NCI-H1048 (cell line): ENCODE measurements at regions not wholly inside any gene's neighbourhood (a gene's known extent, or its start where the extent isn't known, plus 50 kb on each side); places are given as distances from the start of the nearest gene placed in this dataset.
"Not testable (repeated sequence)": the region's sequence is repeated elsewhere in the genome, so short reads cannot be mapped to it uniquely, and the experiment has no call there.

Experiments
- DNase-seq: peaks from one replicate; lab custom pipeline; 2025; lab: John Stamatoyannopoulos, UW

DNA sequence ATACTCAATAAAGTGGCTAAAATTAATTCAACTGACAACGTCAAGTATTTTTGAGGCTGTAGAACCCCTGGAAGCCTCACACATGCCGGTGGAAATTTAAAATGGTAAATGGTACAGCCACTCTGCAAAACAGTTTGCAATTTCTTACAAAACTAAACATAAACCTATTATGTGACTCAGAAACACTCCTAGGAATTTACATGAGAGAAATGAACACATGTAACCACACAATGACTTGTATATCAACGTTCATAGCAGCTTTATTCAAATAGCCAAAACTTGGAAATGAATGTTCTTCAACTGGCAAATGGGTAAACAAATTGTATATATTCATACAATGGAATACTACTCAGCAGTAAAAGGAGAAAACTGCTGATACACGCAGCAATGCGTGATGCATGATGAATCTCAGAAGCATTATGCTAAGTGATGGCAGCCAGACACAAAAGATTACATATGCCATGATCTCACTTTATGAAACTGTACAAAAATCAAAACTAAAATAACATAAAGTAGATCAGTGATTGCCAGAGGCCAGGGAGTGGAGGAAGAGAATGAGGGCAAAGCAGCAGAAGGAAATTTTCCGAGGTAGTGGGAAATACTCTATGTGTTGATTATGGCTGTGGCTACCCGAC, 112.5 kb downstream of the FAM50B start:
- no peak for DNase-seq

DNA sequence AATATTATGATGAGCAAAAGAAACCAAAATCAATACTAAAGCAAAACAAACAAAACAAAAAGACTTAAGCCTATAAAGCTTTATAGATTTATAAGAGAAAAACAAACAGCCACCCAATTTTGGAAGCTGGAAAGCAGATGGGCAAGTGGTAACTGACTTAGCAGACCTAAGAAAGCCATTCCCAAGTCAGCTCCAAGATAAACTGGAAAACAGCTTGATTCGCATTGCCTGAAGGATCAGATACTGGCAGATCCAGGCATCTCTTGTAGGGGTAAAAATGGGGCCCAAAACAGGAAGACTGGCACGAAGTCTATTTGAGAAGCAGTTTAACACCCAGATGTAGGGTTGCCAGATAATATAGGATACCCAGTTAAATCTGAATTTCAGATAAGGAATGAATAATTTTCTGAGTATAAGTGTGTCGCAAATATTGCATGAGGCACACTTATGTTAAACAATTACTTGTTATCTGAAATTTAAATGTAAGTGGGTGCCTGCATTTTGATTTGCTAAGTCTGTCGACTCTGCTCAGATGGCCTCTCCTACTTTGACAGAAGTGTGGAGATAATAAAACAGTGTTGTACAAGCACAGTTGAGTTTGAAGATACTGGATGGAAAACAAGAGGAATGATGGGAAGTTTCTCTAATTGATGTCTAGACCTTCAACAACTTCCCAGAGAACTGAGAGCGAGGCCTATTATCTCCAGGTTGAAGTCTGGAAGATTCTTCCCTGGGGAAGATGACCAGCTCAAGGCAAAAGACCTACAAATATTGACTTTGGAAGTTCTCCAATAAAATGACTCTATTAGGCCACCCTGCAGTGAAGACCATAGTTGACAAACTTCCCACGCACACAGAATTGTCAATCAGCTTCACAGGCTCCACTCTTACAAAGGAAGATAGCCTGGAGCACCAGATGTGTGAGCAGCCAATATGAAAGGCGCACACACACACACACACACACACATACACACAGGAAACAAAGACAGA, 113.4 kb downstream of the FAM50B start:
- DNase-seq = no peak

DNA sequence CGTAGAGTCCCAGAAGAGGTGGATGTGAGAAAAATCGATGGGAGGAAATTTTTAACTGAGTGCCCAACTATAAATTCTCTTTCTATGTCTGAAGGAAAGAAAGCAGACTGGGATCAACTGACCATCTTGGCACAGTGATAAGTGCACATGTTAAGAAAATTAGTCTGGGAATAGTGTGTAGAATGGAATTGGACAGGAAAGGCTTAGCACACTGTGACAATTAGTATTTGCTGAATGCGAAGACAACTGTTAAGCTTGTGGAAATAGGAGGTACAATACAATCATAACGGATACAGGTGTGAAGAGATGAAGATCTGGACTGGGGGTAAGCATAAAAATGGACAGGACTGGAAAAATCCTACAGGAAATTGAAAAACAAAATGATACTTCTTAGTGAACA, 114.3 kb downstream of the FAM50B start:
- DNase-seq = no peak

DNA sequence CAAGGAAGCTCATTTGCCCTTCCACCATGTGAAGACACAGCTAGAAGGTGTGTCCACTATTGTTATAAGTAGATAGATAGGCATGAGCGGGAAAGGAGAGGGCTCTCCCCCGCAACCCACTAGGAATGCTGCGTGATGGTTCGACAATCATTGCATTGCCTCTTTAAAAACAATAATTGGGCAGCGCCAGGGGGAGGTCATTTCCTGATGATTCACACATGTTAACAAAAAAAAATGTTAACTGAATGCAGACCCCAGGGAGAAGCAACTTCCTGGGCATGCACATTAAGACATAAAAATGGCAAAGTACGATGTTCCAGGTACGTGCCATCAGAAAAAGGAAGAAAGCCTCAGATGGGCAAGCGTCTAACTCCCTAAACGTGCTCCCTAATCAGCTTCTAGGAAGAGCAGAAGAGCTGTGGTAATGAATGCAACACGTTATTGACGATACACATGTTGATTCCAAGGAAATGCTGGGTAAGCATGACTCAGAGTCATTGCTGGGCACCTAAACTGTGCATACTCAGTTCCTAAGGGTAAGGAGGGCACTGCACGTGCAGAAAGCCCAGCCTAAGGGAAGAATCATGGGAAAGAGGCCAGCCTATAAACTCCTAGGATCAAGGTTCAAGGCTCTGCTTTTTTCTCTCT, 113.7 kb downstream of the FAM217A start:
- no peak for DNase-seq

DNA sequence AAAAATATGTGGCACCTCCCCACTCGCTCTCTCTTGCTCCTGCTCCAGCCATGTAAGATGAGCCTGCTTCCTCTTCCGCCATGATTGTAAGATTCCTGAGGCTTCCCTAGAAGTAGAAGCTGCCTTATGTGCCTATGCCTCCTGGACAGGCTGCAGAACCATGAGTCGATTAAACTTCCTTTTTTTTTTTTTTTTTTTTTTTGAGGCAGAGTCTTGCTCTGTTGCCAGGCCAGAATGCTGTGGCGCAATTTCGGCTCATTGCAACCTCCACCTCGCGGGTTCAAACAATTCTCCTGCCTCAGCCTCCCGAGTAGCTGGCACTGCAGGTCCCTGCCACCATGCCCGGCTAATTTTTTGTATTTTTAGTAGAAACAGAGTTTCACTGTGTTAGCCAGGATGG, 112.5 kb downstream of the FAM217A start:
- DNase-seq = no peak

DNA sequence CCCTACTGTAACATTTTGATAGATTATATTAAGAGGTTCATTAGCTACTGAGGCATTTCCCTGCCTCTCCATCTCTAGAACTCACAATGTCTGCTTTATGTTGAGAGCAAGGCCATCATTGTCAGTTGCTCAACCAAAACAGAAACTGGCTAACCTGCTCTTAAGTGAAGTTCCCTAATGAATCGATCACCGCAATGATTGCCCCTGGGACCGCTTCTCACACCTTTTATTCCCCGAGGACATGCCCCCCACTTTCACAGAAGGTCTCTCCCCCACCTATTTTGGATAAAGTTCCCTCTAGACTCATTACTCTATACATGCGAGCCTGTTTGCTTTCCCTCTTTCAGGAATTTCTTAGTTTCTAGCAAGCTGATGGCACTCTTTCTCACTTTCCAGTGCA, 108.8 kb downstream of the FAM217A start:
- DNase-seq = no peak

DNA sequence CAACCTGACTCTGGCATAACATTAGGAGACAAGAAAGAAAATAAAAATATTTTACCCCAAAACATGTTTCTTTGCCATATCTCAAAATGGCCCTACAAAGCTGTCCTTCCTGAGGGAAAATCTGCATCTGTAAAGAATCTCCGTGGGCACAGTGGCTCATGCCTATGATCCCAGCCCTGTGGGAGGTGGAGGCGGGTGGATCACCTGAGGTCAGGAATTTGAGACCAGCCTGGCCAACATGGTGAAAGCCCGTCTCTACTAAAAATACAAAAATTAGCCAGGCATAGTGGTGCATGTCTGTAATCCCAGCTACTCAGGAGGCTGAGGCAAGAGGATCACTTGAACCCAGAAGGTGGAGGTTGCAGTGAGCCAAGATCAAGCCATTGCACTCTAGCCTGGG, 105.8 kb downstream of the FAM217A start:
- not testable (repeated sequence) for DNase-seq

DNA sequence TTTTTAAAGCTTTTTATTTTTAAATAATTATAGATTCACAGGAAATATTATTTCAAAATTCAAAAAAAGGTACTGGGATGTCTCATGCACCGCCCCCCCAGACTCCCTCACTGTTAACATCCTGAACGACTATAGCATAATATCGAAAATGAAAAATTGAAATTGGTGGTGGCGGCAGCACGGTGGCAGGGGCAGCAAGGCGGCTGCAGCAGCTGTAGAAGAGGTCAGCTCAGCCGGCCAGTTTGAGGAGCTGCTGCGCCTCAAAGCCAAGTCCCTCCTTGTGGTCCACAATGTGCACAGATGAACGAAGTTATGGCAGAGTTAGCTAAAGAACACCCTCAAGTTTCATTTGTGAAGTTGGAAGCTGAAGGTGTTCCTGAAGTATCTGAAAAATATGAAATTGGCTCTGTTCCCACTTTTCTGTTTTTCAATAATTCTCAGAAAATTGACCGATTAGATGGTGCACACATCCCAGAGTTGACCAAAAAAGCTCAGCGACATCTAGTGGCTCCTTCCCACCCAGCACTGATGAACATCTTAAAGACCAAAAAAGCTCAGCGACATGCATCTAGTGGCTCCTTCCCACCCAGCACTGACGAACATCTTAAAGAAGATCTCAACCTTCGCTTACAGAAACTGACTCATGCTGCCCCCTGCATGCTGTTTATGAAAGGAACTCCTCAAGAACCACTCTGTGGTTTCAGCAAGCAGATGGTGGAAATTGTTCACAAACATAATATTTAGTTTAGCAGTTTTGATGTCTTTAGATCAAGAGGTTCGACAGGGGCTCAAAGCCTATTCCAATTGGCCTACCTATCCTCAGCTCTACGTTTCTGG, 100.8 kb downstream of the FAM217A start:
- no peak for DNase-seq

DNA sequence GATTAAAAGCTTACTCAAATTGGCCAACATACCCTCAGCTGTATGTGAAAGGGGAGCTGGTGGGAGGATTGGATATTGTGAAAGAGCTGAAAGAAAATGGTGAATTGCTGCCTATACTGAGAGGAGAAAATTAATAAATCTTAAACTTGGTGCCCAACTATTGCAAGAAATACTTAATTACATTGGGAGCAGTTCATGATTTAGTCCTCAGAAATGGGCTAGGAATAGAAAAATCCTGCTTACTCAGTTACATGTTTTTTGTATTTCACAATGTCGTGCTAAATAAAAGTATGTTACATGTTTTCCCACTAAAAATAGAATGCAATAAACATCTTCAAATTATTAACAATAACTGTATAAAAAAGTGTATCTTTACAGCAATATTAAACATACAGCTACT, 100.0 kb downstream of the FAM217A start:
- not testable (repeated sequence) for DNase-seq

DNA sequence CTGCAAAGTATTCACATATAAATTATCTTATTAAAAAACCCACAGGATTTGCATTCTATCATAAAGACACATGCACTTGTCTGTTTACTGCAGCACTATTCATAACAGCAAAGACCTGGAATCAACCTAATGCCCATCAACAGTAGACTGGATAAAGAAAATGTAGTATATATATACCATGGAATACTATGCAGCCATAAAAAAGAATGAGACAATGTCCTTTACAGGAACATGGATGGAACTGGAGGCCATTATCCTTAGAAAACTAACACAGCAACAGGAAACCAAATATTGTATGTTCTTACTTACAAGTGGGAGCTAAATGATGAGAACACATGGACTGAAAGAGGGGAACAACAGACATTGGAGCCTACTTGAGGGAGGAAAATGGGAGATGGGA, 97.0 kb downstream of the FAM217A start:
- DNase-seq = no peak

DNA sequence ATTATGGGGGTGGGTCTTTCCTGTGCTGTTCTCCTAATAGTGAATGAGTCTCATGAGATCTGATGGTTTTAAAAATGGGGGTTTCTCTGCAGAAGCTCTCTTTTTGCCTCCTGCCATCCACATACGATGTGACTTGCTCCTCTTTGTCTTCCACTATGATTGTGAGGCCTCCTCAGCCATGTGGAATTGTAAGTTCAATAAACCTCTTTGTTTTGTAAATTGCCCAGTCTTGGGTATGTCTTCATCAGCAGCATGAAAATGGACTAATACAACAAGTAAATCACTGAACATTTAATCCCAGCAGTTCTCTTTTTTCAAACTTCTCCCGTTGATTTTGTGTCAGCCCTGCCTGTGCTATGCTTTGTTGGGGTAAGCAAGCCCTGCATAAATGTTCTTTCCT, 95.2 kb downstream of the FAM217A start:
- DNase-seq = no peak

DNA sequence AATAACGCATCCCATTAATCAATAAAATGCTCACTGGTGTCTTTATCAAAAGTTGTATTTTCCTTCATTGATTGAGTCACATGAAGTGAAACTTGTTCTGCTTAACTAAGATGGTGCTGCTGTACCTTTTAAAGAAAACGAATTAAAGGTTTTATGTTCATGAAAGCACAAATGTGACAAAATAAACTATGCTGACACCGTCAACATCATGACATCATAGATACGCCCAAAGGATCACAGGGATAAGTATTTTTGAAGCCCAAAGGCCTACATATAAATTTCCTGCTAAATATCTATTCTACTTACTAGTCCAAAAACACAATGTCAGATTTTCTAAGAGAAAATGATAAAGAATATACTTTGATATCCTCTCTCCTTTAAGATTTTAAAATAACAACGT, 94.4 kb downstream of the FAM217A start:
- DNase-seq = no peak

DNA sequence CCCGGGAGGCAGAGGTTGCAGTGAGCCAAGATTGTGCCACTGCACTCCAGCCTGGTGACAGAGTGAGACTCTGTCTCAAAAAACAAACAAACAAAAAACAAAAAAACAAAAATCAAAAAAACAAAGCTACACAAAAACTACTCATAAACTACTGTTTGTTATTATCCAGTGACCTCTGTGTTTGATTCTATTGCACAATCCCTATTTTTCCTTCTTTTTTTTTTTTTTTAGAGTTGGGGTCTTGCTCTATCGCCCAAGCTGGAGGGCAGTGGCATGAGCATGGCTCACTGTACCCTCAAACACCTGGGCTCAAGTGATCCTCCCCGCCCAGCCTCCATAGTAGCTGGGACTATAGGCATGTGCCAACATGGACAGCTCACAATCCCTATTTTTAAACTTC, 92.7 kb downstream of the FAM217A start:
- no peak for DNase-seq

DNA sequence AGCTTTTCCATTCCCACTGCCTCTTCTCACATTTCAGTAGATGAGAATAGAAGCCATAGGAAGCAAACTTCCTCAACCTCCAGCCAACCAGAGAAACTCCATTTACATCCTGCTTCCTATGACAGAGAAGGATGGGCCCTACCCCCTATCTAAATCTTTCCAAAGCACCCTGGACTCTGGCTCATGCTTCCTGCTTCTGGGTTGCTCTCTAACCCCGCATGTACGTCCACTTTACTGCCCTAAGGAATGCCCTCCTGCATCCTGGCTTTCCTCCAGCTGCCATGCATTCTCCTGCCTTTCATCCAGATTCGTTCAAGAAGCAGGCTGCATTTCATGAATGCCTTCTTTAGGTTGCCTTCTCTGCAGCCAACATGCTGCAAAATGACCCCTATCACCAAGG, 91.9 kb downstream of the FAM217A start:
- DNase-seq = no peak

DNA sequence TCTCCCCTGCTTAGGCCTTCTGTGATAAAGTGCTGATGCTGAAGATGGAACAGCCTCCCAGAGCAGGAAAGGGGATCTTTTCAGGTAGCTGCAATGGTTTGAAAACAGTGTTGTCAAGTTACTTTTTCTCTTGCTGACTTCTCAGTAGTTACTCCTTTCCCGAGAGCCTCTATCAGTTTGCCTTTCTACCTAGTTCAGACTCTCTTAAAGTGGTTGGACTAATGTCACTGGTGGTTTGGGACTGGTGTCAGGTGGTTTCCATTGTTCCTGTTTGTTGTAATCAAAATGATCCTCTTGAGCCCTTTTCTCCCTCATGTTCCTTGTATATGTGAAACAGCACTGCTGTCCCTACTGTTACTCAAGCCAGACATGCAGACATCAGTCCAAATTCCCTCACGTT, 91.4 kb downstream of the FAM217A start:
- no peak for DNase-seq

DNA sequence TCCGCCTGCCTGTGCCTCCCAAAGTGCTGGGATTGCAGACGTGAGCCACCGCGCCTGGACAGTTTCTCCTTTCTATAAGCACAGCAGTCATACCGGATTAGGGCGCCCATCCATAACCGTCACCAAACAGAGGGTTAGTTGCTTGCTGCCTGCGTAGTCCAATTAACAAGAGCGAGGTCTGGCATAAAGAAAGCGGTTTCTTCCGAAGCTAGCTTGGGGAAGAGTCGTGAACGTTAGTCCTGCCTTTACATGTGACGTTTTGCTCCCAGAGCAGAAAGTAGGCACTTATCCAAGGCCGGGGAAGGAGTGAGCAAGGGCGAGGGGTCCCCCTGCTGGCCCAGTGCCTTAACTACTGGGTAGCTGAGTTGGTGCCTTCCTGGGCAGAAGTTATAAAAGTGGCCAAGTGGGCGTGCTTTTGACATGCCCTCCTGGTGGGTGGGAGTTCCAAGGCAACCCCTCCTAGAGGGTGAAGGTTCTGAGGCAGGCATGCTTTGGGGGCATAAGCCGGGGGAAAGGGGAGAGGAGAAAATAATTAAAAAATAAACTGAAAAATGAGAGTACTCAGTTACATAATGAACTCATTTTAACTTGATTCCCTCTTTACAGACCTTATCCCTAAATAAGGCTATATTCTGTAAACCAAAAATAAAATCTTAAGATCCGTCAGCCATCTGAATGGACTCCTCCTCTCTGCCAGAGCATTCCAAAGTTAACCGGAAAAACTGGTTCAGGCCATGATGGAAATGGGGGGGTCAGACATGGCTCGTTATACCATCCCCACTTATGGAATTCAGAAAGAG, 88.0 kb downstream of the FAM217A start:
- DNase-seq = peak; percentile 55

DNA sequence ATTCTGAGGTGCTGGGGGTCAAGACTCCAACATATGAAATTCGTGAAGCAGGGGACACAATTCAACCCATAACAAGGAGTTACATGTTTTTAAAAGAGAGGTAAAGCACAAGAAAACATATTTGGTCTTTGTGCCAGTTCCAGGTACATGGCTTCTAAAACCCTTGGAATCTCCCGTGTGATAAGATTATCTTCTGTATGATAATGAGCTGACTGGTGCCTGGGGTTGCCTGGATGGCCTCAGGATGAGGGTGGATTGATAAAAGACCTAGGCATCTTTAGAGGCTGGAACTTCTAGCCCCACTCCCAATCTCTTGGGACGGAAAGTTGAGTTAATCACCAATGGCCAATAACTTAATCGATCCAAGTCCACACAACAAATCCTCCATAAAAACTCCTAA, 87.0 kb downstream of the FAM217A start:
- DNase-seq = no peak

DNA sequence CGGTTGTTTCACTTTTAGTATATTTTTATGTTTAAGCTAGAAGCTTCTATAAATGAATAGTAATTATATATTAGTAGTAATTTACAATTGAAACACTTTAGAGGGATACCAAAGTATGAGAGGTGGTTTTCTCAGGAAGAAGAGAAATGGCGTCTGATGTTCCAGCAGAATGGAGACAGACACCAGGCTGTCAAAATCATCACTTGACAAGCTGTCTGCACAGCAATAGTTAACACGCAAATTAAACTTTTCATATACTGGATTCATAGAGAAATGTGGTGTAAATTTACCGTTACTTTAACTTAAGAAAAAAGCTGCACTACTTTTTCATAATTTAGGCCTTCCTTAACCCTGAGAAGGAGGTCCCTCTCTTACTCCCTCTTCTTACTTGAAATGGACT, 82.6 kb downstream of the FAM217A start:
- no peak for DNase-seq

DNA sequence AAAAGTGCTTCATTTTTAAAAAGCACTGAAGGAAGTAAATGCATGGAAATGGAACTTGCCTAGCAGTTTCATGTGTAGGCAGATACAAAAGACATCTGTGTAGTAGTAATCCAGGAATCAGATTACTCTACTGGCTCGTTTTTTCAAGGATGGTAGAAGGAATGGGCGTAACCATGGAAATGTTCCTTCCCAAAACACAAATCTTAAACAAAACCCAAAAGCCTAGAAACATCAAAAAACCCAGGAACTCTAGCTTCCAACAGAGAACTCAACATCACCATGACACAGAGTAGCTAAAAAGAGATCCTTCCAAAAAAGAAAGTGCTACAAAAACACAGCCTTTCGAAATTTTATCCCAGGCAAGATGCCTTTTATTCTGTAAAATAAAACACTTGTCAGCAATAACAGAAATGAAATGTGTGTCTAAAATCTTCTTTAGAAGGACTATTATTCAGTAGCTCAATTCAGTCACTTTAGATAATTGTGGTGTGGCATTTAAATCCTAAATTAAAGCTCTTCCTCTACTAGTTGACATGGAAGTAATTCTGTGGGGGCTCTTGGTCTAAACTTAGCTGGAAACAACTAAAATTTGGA, 81.7 kb downstream of the FAM217A start:
- DNase-seq = no peak

DNA sequence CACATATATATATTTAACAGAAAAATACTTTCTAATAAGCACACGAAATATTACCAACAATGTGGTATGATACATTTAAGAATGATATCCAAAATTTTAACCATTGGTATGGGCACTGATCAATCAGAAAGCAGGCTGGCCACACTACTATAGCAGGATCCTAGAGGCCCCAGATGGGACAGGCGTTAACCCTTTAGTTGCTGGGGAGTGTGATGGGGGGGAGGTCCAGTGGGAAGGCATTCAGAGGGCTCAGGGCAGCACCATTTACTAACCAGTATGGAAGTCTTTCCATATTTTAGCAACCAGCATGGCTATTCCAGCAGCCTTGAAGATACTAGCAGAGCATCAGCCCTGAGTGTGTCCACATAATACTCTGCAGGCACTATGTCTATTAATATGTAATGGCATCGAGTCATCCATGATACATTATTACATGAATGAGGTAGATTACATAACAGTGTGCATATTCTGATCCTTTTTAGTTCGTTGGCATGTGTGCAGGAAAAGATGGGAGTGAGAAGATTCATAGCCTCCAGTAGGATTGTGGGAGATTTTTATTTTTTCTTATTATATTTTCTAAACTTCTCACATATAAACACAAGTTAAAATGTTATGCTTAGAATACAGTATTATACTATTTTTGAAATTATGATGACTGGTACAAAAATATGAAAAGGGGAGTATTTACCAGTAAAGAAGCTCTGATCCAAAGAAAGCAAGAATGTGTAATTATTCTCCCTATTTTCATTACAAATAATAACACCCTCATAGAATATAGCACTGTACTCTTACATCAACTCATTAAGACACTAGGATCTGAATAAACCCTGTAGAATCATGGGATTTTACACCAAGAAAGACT, 78.9 kb downstream of the FAM217A start:
- no peak for DNase-seq
